EL (cell line): ENCODE measurements at regions not wholly inside any gene's neighbourhood (a gene's known extent, or its start where the extent isn't known, plus 50 kb on each side); places are given as distances from the start of the nearest gene placed in this dataset.

ENCODE experiments used
- DNase-seq: peaks from one replicate; pipeline ENCODE4 v3.0.0-alpha.2; 2016

GRCh38 chr18:24629921-24630320 lies 169.5 kb downstream of the HRH4 start:
- no peak for DNase-seq

- no peak for DNase-seq
Observed at GRCh38 chr18:24630346-24630880, 170.0 kb downstream of the HRH4 start.

GRCh38 chr18:24631243-24632025 lies 171.0 kb downstream of the HRH4 start:
- no peak for DNase-seq

GRCh38 chr18:24632158-24632988 lies 171.9 kb downstream of the HRH4 start:
- DNase-seq: no peak

- DNase-seq: peak; percentile 16
Observed at GRCh38 chr18:24633121-24633520, 172.7 kb downstream of the HRH4 start.

- DNase-seq: no peak
Observed at GRCh38 chr18:24649571-24649970, 189.1 kb downstream of the HRH4 start.

- DNase-seq: no peak
Observed at GRCh38 chr18:24651434-24651833, 191.0 kb downstream of the HRH4 start.

GRCh38 chr18:24656050-24656449 lies 195.6 kb downstream of the HRH4 start:
- no peak for DNase-seq

- peak; percentile 14 for DNase-seq
Observed at GRCh38 chr18:24656551-24657443, 196.4 kb downstream of the HRH4 start.

- DNase-seq: no peak
Observed at GRCh38 chr18:24657444-24657842, 197.0 kb downstream of the HRH4 start.

- no peak for DNase-seq
Observed at GRCh38 chr18:24658302-24658701, 197.9 kb downstream of the HRH4 start.

GRCh38 chr18:24659827-24660720 lies 199.6 kb downstream of the HRH4 start:
- DNase-seq: peak; percentile 4

GRCh38 chr18:24660956-24661355 lies 200.5 kb downstream of the HRH4 start:
- DNase-seq: no peak

GRCh38 chr18:24662412-24662821 lies 202.0 kb downstream of the HRH4 start:
- no peak for DNase-seq

GRCh38 chr18:24663026-24663425 lies 202.6 kb downstream of the HRH4 start:
- DNase-seq: no peak

GRCh38 chr18:24669015-24669414 lies 208.6 kb downstream of the HRH4 start:
- no peak for DNase-seq

- DNase-seq: no peak
Observed at GRCh38 chr18:24669502-24669901, 209.1 kb downstream of the HRH4 start.

- no peak for DNase-seq
Observed at GRCh38 chr18:24672165-24672941, 211.9 kb downstream of the HRH4 start.

- DNase-seq: no peak
Observed at GRCh38 chr18:24674200-24674599, 213.8 kb downstream of the HRH4 start.

- no peak for DNase-seq
Observed at GRCh38 chr18:24674605-24675004, 214.2 kb downstream of the HRH4 start.

- peak; percentile 8 for DNase-seq
Observed at GRCh38 chr18:24677011-24677410, 216.6 kb downstream of the HRH4 start.
